Fibroblast of mammary gland (primary cell): ENCODE measurements at regions not wholly inside any gene's neighbourhood (a gene's known extent, or its start where the extent isn't known, plus 50 kb on each side); places are given as distances from the start of the nearest gene placed in this dataset.

ENCODE experiments used
- DNase-seq: peaks from one replicate; pipeline ENCODE4 v3.0.0-alpha.2; 2010; ENCODE audit warnings: low read depth
- H3K4me3 ChIP-seq: 2 replicates; pipeline ENCODE4 v1.5.1; 2011; ENCODE audit warnings: low read depth, mild to moderate bottlenecking, low read length, moderate library complexity; ENCODE audit not compliant: control insufficient read depth
- CTCF ChIP-seq: conservative IDR thresholded peaks from 2 replicates; pipeline ENCODE4 v1.5.1; 2011; ENCODE audit warnings: low read depth, low read length, inconsistent platforms; ENCODE audit not compliant: control insufficient read depth, insufficient read depth

DNA sequence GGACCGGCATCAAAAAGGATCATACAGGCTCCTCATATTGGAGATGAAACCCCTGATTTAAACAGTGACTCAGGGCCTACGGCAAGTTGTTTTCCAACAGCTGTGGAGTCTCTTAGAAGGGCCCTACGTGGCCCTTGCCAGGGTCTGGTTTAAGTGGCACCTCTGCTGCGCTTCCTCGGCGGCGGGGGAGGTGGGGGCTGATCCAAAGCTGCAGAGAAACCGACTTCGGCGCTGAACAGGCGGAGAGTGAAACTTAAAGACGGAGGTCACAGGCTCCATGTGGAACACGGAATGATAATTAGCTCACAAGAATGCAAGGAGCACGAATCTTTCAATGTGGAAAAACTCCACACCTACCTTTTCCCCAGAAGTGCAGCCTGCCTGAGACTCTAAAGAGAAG, 477.9 kb downstream of the TCERG1L start:
- H3K4me3 ChIP-seq, result no peak overlapping the region
- TF ChIP-seq CTCF, result no peak
- DNase-seq, result no peak

GRCh38 chr10:130834170-130834569, 477.4 kb downstream of the TCERG1L start:
- no peak for TF ChIP-seq CTCF
- no peak for DNase-seq
- no peak overlapping the region for H3K4me3 ChIP-seq

DNA sequence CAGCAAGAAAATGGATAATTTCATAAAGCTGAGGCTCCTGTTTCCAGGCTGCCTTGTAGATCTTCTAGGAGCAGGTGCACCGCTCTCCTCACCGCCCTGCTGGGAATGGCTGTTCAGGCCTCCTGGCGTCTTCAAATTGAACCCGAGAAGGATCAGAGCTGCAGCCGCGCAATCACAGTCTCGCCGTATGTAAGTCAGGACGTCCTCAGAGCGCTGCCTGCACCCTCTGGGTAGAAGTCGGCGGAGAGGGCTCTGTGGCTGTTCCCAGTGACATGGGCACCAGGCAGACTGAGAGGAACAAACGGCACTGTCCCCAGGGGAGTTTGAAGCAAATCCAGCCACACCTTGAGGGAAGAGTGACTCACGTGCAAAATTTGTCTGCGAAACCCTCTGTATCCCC, 476.9 kb downstream of the TCERG1L start:
- DNase-seq, result no peak
- TF ChIP-seq CTCF, result no peak
- H3K4me3 ChIP-seq, result no peak overlapping the region

DNA sequence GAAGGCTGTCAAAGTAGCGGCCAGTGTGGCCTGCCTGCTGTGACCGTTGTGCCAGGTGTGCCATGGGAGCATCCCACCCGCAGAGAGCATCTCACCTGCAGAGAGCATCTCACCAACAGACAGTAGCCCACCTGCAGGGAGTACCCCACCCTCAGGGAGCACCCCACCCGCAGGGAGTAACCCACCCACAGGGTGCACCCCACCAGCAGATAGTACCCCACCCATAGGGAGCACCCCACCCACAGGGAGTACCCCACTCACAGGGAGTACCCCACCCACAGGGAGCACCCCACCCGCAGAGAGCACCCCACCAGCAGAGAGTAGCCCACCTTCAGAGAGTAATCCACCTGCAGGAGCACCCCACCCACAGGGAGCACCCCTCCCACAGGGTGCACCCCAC, 476.5 kb downstream of the TCERG1L start:
- DNase-seq, result no peak
- no peak overlapping the region for H3K4me3 ChIP-seq
- no peak for TF ChIP-seq CTCF

DNA sequence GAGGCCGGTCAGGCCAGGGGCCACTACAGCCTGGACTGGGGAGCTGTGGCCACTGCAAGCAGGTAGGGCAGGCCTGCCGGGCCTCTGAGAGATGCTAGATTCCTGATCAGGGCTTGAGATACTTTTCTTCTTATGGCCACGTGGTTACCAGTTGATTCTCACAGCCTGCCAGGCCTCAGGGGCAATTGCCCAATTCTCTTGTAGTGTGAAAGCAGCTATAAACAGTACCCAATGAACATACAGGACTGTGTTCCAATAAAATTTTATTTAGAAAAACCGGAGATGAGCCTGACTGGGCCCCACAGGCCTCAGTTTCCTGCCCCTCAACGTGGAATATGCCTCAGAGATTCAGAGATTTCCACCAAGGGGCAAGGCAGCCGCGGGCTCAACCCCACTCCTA, 475.2 kb downstream of the TCERG1L start:
- TF ChIP-seq CTCF, result no peak
- DNase-seq, result no peak
- no peak overlapping the region for H3K4me3 ChIP-seq

DNA sequence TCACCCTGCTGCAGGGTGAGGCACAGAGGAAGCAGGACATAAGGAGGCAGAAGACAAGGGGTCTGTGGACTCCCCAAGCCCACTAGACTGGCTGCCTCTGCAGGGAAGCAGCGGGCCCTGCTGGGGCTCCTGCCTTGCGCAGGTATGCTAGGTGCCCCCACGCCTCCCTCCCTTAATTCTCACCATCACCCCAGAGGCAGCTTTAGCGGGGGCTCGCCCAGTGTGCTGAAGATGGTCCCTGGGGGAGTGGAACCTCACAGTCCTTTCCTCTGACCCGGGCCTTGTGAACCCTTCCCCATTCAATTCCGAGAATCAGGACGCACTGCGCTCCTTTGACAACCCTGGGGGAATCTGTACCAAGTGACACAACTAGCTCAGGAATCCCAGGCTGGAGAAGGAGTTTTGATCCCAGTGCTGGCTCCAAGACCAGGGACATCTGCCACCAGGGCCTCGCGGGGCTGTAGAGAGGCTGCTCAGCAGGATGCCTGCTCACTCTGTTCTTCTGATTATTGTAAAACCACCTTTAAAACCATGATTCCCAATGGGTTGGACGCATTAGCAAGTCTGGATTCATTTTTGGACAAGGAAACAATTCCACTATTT, 468.4 kb downstream of the TCERG1L start:
- TF ChIP-seq CTCF, result no peak
- H3K4me3 ChIP-seq, result no peak overlapping the region
- DNase-seq, result no peak

DNA sequence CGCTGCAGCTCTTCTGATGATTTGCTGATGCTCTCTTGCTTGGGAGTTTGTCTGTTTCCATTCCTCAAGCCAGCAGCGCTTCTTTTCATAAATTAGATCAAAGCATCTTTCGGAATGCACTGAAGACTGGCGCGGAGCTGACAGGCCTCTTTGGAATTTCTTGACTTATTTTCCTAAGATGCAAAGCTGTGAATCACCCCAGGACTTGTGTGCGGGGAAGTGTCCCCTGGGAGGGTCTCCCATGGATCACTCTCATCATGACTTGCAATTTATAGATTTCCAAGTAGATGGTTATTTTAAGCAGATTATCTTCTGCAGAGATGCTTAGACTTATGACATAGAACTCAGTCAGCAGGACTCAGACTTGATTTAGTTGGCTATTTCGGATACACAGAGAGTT, 467.2 kb downstream of the TCERG1L start:
- TF ChIP-seq CTCF, result no peak
- no peak for DNase-seq
- H3K4me3 ChIP-seq, result no peak overlapping the region
